Globus pallidus (tissue), 1 donor: ENCODE measurements at regions not wholly inside any gene's neighbourhood (a gene's known extent, or its start where the extent isn't known, plus 50 kb on each side); places are given as distances from the start of the nearest gene placed in this dataset.
"Not testable (repeated sequence)": the region's sequence is repeated elsewhere in the genome, so short reads cannot be mapped to it uniquely, and the experiment has no call there.

Experiments
- DNase-seq: peaks from one replicate; pipeline ENCODE4 v3.0.0-alpha.2; 2015; ENCODE audit warnings: low spot score

- DNase-seq, result no peak
Measured at GRCh38 chr10:37067576-37067975, 57.8 kb upstream of the ANKRD30A start.

DNA sequence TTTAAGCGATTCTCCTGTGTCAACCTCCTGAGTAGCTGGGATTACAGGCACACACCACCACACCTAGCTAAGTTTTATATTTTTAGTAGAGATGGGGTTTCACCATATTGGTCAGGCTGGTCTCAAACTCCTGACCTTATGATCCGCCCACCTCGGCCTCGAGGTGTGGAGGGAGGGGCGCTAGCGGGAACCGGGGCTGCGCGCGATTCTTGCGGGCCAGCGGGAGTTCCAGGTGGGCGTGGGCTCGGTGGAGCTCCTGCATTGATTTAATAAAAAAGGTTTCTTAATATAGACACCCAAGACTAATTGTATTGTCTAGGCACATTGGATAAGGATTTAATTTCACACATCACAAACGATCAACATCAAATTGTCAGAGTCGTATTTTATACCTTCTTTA lies 63.1 kb upstream of the ANKRD30A start:
- DNase-seq, result not testable (repeated sequence)

GRCh38 chr10:37057261-37057660 lies 68.1 kb upstream of the ANKRD30A start:
- DNase-seq, result no peak

DNA sequence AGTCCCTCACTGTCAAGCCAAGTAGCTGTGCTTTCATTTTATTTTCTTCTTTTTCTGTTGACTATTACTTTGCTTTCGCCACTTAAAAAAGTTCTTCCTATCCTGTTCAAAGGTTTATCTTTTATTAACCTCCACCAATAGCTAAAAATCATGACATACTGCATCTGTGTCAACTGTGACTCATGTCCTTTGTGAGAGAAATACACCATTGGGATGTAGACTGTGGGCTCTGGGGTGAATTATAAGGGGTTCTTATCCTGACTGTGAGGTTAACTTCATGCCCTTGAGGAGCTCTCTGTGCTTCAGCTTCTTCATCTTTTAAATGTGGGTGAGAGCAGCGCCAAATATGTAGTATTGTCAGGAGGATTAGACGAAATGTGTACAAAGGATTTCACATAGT lies 71.9 kb upstream of the ANKRD30A start:
- DNase-seq, result no peak

- DNase-seq, result not testable (repeated sequence)
Measured at GRCh38 chr10:37049982-37050381, 75.4 kb upstream of the ANKRD30A start.

- DNase-seq, result not testable (repeated sequence)
Measured at GRCh38 chr10:37044319-37044718, 81.1 kb upstream of the ANKRD30A start.

GRCh38 chr10:37035853-37036252 lies 89.5 kb upstream of the ANKRD30A start:
- DNase-seq, result no peak

GRCh38 chr10:37015498-37015897 lies 109.9 kb upstream of the ANKRD30A start:
- DNase-seq, result no peak

DNA sequence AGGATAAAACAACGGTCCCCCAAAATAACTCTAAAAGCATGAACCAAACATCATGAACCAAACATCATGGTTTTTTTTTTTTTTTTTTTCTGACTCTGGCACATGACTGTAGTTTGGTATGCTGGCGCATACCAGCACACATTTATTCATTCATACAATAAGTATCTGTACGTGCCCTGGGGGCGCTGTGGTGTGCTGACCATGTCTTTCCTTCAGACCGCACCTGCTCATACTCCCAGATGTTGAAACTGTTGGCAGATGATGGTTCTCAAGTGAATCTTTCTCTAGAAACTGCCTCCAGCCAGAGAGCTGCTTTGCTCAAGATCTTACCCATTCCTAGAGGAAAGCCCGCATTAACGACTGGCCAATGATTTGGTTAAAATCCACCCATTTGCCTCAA lies 114.7 kb upstream of the ANKRD30A start:
- no peak for DNase-seq

- DNase-seq, result not testable (repeated sequence)
Measured at GRCh38 chr10:37008276-37008675, 117.1 kb upstream of the ANKRD30A start.

DNA sequence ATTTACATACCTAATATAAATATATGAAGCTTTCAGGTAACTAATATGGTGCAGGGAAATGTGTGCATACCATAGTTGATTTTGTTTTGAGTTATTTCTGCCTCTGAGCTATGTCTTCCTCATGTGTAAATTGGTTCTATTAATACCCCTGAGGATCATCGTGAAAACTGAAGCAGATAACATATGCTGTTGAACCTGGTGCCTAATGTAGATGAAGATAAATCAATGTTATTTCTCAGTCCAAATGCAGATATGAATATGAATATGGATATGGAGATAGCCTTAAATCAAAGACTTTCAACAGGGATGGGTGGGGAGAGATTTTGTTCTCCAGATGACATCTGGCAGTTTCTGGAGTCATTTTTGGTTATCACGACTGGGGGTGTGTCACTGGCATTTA lies 122.3 kb upstream of the ANKRD30A start:
- no peak for DNase-seq

- DNase-seq, result not testable (repeated sequence)
Measured at GRCh38 chr10:36995806-36996205, 129.6 kb upstream of the ANKRD30A start.

GRCh38 chr10:36994886-36995285 lies 130.5 kb upstream of the ANKRD30A start:
- DNase-seq, result no peak

DNA sequence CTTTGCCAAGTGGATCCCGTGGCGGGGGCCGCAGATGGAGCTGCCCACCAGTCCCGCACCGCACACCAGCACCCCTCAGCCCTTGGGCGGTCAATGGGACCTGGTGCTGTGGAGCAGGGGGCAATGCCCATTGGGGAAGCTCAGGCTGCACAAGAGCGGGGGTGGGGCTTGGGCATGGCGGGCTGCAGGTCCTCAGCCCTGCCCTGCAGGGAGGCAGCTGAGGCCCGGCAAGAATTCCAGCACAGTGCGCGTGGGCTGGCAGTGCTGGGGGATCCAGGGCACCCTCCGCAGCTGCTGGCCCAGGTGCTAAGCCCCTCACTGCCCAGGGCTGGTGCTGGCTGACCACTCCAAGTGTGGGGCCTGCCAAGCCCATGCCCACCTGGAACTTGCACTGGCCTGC lies 136.2 kb upstream of the ANKRD30A start:
- no peak for DNase-seq

DNA sequence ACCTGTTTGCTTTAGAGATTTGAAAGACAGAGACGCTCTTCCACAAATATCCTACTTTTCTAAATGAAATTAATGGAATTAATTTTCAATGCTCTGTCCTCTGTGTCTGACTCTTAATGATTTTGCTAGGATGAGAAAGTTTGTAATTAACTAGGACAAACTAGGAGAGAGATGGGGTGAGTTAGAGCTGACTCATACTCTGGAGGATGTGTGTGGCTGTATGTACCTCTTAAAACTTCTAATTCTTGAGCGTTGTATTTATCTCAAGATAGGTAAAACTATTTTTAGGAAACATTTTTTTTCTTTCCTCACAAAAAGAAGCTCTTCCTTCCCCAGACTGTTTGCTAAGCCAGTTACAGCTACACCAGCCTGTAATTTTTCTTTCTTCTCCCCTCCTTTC lies 178.8 kb upstream of the ANKRD30A start:
- no peak for DNase-seq

- no peak for DNase-seq
Measured at GRCh38 chr10:36943544-36943943, 181.9 kb upstream of the ANKRD30A start.

DNA sequence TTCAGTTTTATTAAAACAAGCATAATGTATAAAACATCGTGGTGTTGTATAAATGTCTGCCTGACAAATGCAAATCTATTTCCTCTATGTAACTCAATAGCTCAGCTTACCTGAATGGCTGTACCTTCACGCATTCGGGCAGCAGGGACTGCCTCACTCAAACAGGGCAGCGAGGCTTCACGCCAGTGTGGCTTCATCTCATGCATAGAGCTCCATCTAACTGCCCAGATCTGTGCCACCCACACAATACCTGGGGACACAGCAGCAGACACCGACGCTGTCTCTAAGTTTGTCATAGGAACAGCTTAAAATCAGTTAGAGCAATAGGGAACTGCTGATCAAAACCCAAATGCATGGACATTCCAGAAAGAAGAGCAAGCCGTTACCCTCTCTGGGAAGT lies 182.8 kb upstream of the ANKRD30A start:
- no peak for DNase-seq

- DNase-seq, result no peak
Measured at GRCh38 chr10:36903040-36903439, 222.4 kb upstream of the ANKRD30A start.

GRCh38 chr10:36899652-36900051 lies 225.7 kb upstream of the ANKRD30A start:
- no peak for DNase-seq

DNA sequence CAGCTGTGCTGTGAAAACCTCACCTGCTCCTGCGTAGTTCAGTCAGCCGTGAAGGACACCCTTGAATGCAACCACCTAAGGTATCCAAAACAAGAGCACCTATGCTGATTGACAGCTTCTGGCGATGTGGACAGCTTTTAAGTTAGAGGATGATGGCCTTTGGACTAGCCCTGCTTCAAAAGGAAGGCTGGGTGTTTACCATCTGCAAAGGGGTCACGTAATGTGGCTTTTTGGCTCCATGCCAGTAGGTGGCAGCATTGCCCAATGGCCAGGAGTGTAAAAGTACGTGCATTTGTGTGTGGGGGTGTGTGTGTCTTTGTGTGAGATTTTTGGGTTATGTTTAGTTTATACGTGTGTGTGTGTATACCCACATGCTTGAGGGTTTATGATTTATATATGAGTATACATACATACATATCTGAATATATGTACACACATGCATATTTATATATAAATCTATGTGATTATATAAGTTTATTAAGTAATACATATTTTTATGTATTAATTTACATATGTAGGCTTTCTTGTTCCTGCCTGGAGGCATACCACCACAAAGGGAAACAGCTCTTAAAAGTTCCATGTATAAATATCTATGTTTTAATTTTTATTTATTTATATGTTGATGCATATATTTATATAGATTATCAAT lies 236.3 kb upstream of the ANKRD30A start:
- DNase-seq, result no peak

- no peak for DNase-seq
Measured at GRCh38 chr10:36886303-36886891, 239.0 kb upstream of the ANKRD30A start.

- no peak for DNase-seq
Measured at GRCh38 chr10:36885746-36886145, 239.7 kb upstream of the ANKRD30A start.

DNA sequence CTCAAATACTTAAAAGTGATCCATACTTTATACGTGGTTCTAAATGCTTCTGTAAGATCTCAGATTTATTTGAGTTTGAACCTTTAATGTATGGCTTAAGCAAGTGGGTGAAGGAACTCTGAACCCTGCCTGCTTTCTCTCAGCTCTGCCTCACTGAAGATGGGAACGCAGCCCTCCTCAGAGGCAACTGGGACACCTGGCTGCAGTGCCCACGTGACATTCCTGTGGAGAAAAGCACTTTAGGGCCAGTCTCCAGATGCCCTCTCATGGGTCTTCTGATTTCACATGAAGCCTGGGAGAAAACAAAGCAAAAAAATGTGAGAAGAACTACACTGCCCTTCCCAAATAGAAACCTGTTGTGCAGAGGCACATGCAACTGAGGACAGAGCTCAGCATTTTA lies 242.6 kb upstream of the ANKRD30A start:
- no peak for DNase-seq

DNA sequence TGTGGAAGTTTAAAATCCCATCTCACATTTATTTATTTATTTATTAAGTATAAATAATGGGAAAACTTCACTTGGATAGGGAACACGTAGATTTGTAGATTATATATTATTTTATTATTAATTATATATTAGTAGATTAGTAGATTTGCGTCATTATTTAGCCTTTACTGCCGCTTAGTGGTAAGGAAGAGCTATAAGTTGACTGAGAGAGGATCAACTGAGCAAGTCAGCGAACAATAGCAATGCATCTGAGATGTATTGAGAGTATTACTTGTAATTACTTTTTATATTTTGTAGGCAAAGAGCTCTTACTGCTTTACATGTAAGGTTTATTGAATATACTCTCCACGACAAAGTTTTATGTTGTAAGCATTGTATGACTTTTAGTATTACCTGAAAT lies 244.5 kb upstream of the ANKRD30A start:
- peak; percentile 9 for DNase-seq
